NCI-H446 (cell line): ENCODE measurements at regions not wholly inside any gene's neighbourhood (a gene's known extent, or its start where the extent isn't known, plus 50 kb on each side); places are given as distances from the start of the nearest gene placed in this dataset.
"Not testable (repeated sequence)": the region's sequence is repeated elsewhere in the genome, so short reads cannot be mapped to it uniquely, and the experiment has no call there.

Experiments
- DNase-seq, 2 experiments: peaks; one replicate each; lab custom pipeline; 2025; lab: John Stamatoyannopoulos, UW

GRCh38 chr5:106127985-106128384, 1542.8 kb downstream of the EFNA5 start:
- DNase-seq = no peak

GRCh38 chr5:106127341-106127781, 1543.4 kb downstream of the EFNA5 start:
- no peak for DNase-seq

GRCh38 chr5:106121972-106122605, 1548.6 kb downstream of the EFNA5 start:
- no peak for DNase-seq

- DNase-seq = no peak
These were observed 1554.1 kb downstream of the EFNA5 start for GRCh38 chr5:106116682-106117081.

- DNase-seq = no peak
These were observed 1556.8 kb downstream of the EFNA5 start for GRCh38 chr5:106113922-106114321.

- DNase-seq = no peak
These were observed 1564.4 kb downstream of the EFNA5 start for GRCh38 chr5:106106384-106106783.

GRCh38 chr5:106097340-106097739, 1573.4 kb downstream of the EFNA5 start:
- DNase-seq = no peak

- no peak for DNase-seq
These were observed 1575.9 kb downstream of the EFNA5 start for GRCh38 chr5:106094839-106095238.

GRCh38 chr5:106094204-106094607, 1576.5 kb downstream of the EFNA5 start:
- peak in 1 of 2 experiments; percentile 80 for DNase-seq

GRCh38 chr5:106093134-106093533, 1577.6 kb downstream of the EFNA5 start:
- DNase-seq = peak in 1 of 2 experiments; percentile 12

- DNase-seq = no peak
These were observed 1578.3 kb downstream of the EFNA5 start for GRCh38 chr5:106092455-106092854.

- DNase-seq = no peak
These were observed 1581.7 kb downstream of the EFNA5 start for GRCh38 chr5:106089073-106089472.

- no peak for DNase-seq
These were observed 1582.3 kb downstream of the EFNA5 start for GRCh38 chr5:106088462-106088861.

- DNase-seq = no peak
These were observed 1584.4 kb downstream of the EFNA5 start for GRCh38 chr5:106086352-106086751.

- DNase-seq = no peak
These were observed 1585.2 kb downstream of the EFNA5 start for GRCh38 chr5:106085556-106085955.

GRCh38 chr5:106085136-106085535, 1585.6 kb downstream of the EFNA5 start:
- DNase-seq = no peak

GRCh38 chr5:106080535-106080934, 1590.2 kb downstream of the EFNA5 start:
- DNase-seq = no peak

GRCh38 chr5:106076655-106077054, 1594.1 kb downstream of the EFNA5 start:
- no peak for DNase-seq

- no peak for DNase-seq
These were observed 1598.5 kb downstream of the EFNA5 start for GRCh38 chr5:106072208-106072607.

GRCh38 chr5:106047341-106047740, 1623.4 kb downstream of the EFNA5 start:
- no peak for DNase-seq

- not testable (repeated sequence) for DNase-seq
These were observed 1638.7 kb downstream of the EFNA5 start for GRCh38 chr5:106032069-106032468.

GRCh38 chr5:106028314-106028713, 1642.4 kb downstream of the EFNA5 start:
- no peak for DNase-seq

GRCh38 chr5:106020894-106021293, 1649.8 kb downstream of the EFNA5 start:
- DNase-seq = no peak

- DNase-seq = peak in 1 of 2 experiments; percentile 42
These were observed 1651.5 kb downstream of the EFNA5 start for GRCh38 chr5:106019261-106019660.
